PC-9 (cell line): ENCODE measurements at regions not wholly inside any gene's neighbourhood (a gene's known extent, or its start where the extent isn't known, plus 50 kb on each side); places are given as distances from the start of the nearest gene placed in this dataset.

Source experiments
- EZH2 ChIP-seq: fragments of 200-600 bp; sonication (generic); IDR thresholded peaks from 2 replicates; pipeline ENCODE4 v1.8.0; 2017; ENCODE audit warnings: antibody characterized with exemption, low read depth
- TF ChIP-seq, protein P1 (sequence below): fragments of 200-600 bp; sonication (generic); conservative IDR thresholded peaks from 2 replicates; pipeline ENCODE4 v1.6.1; 2017; ENCODE audit warnings: mixed run types, antibody characterized with exemption, mild to moderate bottlenecking, moderate library complexity

DNA sequence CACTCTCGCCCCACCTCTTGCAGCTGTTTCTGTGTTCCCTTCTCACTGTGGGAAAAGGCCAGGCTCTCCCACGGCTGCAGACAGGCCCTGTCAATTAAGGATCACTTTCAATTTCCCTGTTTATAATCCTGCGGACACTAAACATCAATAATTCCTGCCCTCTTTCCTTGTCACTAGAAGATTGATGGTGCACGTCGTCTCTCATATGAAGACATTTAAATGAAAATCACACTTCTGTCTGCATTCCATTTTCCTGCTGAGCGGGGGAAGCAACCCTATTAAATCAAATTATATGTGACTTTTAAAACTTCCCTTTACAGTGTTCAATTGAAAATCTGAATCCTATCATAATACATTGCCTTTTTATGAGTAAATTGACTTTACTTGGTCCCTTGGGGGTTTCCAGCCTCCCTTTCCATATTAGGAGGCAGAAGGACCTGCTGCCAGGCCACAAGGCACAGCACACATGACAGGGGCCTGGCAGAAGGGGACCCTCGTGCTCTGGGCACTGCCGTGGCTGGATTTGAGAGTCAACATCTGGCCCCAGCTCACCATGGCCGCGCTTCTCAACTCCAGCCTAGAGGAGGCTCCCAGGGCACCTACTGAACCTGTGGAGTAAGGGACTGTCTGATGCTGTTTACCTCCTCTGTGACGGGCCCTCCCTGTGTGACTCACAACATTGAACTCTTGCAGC, 311.0 kb upstream of the IRX4 start:
- no peak for TF ChIP-seq EZH2
- TF ChIP-seq, protein P1, sequence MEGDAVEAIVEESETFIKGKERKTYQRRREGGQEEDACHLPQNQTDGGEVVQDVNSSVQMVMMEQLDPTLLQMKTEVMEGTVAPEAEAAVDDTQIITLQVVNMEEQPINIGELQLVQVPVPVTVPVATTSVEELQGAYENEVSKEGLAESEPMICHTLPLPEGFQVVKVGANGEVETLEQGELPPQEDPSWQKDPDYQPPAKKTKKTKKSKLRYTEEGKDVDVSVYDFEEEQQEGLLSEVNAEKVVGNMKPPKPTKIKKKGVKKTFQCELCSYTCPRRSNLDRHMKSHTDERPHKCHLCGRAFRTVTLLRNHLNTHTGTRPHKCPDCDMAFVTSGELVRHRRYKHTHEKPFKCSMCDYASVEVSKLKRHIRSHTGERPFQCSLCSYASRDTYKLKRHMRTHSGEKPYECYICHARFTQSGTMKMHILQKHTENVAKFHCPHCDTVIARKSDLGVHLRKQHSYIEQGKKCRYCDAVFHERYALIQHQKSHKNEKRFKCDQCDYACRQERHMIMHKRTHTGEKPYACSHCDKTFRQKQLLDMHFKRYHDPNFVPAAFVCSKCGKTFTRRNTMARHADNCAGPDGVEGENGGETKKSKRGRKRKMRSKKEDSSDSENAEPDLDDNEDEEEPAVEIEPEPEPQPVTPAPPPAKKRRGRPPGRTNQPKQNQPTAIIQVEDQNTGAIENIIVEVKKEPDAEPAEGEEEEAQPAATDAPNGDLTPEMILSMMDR: no peak
